HUDEP-2 (cell line): ENCODE measurements at regions not wholly inside any gene's neighbourhood (a gene's known extent, or its start where the extent isn't known, plus 50 kb on each side); places are given as distances from the start of the nearest gene placed in this dataset.
A peak's percentile ranks its signal among the peaks of the same experiment; 100 is the strongest.
"Not testable (repeated sequence)": the region's sequence is repeated elsewhere in the genome, so short reads cannot be mapped to it uniquely, and the experiment has no call there.

Source experiments
- DNase-seq, 76 experiments: peaks; one replicate each; lab custom pipeline; 2025; ENCODE audit not compliant: unreplicated experiment in 76 of 76; lab: John Stamatoyannopoulos, UW

DNA sequence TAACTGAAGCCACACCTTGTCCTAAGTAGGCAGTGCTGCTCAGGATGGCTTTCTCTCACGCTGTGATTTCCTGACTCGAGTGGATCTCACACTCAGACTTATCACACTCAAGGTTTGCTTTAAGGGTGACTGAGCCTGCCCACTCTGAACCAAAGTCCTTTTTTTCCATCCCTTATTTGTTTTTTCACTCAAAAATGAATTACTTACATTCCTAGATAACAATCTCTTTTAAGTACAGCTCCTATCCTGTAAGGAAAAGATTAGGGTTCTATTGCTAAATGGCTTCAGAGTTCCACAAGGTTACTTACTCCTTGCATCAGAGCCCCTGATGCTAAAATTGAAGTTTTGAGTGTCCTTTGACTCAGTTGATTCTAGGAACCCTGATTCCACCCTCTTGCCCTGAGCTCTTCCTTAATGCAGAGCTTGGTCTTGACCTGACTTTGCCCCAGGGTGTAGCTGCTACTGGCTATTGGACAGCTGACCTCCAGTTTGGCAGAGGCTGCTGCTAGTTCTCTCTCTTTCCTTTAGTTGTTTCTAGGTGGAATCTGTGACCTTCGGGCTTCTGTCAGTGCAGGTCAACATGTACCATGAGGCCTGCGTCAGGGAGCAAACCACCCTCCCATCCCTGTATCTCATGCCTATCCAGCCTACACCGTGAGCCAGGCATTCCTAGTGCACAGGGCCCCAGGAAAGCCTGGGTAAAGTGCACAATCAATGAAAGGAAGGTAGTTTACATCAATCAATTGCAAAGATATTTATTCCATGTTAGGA is 80.1 kb upstream of the CD55 start:
- DNase-seq = no peak

DNA sequence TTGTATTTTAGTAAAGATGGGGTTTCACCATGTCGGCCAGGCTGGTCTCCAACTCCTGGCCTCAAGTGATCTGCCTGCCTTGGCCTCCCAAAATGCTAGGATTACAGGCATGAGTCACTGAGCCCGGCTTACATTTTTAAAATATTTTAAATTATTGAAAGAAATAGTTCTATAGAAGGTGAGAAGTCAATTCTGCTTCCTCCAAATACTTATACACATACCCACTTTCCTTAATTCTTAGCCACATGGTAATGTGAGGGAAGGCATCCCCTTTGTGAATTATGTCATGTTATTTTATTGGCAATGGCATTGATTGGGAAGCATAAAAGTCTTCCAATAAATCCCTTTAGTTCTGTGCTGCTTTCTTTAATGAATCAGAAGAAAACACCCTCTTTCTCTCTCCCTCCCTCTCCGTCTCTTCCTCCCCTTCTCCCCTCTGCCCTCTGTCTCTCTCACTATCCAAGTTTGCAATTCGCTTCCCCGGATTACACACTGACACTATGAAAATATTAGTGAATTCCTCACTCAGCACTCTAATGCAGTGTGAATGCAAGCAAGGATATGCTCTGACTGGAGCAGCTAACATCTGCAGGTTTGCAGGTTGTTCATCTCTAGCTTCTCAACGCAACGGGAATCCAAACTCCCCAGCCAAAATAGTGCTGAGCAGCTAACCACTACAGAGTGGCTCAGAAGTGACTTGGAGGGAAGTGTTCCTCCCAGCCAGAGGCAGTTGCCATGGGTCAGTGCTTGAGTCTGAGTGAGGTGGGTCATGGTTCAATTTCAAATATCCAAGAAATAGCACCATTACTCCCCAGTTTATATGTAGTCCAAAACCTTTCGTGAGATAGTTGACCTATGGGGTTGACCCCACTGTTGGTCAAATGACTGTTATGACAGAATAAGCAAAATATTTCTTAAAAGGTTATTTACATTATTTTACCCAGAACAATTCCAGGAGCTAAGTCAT is 77.8 kb upstream of the CD55 start:
- no peak for DNase-seq

DNA sequence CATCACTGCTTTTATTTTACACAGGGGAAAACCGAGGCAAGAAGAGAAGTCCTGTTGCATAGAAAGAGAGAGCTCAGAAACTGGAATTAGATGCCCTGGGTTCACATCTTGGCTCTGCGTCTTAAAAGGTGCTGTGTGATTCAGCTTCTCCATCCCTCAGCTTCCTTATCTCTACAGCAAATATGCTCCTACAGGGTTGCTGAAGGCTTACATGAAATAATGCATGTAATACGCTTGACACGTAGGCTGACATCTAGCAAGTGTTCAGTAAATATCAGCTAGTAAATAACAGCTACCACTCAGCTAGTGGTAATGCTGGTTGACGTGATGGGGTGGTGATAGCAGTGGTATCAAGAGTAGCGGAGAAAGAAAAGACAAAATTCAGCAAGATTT is 77.1 kb upstream of the CD55 start:
- DNase-seq = peak in 1 of 76 experiments; percentile 5

DNA sequence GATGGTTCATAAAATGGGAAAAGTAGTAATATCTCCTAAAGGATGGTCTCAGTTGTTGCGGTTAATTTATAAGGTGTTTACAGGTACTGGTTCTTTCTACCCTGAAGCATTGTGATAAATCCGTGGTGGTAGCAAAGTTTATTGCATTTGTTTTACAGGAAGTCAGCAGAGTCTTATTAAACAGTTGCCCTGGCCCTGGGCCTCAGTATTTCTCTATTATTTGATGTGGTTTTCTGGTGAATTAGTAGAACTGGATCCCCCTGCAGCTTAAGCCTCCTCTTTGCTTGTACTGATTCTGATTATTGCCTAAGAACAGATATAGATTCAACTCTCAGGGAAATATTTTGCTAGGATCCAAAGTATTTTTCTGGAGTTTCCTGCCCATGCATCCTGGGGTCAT is 76.4 kb upstream of the CD55 start:
- DNase-seq = no peak

DNA sequence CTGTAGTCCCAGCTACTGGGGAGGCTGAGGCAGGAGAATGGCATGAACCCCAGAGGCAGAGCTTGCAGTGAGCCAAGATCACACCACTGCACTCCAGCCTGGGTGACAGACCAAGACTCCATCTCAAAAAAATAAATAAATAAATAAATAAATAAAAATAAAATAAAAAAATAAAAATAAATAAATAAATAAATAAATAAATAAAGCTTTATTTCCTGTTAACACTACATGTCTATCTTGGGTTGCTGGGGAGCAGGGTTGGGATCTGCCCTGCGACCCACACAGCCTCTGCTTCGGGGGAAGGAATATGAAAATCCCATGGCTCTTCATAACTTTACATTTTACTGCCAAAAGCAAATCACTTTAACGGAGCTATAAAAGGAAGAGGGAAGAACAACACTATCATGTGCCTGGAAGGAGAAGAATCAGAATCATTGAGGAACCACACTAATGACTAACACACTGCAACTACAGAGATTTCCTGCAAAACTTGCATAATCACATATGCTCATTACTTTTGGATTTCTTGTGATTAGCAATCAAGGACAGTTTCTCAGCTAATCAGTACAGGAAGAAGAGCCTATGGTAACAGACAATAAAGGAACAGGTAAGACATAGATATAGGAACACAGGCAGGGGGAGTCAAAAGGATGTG is 72.8 kb upstream of the CD55 start:
- DNase-seq = no peak

DNA sequence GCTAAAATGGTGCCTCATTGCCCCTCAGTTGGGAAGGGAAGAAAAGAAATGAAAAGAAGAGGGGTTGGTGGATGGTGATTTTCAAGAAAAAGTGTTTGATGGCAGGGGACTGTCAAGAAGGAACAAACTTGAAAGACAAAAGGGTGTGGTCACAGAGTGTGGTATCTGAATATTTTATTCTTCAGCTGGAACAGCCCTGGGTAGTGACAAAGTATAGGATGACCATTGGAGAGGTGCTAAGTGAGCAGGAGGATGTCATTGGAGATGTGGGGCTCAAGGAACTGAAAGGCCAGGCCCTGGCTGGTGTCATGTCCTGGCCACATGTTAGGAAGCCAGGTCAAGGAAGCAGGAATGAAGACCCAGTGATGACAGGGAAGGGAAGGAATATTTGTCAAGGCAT is 71.0 kb upstream of the CD55 start:
- DNase-seq = no peak

DNA sequence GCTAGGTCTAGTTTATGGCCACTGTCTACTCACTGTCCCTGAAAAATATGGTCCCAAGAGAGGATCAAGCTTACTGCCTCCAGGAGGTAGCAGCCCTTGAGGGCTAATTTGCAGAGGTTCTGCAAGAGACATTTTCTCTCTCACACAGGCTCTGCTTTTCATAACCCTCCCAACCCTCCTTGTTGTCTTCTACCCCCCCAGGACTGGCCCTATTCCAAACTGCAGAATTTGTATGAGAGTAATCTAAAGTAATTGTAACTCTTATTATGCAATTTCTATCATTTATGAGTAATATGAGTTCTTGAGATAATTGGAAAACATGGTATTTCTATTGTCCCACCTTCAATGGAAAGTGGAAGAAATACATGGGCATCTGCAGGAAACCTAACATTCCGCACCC is 70.4 kb upstream of the CD55 start:
- no peak for DNase-seq

DNA sequence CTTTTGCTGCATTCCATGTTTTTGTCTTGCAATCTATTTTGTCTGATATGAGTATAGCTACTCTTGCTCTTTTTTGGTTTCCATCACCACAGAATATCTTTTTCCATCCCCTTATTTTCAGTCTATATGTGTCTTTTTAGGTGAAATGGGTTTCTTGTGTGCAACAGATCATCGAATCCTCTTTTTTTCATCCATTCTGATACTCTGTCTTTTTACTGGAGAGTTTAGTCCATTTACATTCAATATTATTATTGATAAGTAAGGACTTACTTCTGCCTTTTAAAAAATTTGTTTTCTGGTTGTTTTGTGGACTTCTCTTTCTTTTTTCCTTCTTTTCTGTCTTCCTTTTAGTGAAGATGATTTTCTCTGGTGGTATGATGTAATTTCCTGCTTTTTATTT is 64.6 kb upstream of the CD55 start:
- DNase-seq = no peak

DNA sequence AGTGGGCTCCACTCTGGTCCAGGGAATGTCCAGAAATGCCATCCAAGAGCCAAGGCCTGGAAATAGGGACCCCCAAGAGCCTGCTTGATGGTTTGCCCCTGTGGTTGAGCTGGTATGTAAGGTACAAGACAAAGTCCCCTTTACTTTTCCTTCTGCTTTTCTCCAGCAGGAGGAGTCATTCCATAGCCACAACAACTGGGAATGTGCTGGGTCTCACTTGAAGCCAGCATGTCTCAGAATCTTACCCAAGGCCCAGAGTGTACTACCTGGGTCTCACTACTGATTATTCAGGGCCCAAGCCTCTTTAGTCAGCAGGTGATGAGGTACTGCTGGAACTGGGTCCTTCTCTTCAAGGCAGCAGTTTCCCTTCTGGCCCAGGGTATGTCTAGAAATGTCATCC is 62.1 kb upstream of the CD55 start:
- DNase-seq = peak in 9 of 76 experiments; percentile 2 to 15 (median 5)

DNA sequence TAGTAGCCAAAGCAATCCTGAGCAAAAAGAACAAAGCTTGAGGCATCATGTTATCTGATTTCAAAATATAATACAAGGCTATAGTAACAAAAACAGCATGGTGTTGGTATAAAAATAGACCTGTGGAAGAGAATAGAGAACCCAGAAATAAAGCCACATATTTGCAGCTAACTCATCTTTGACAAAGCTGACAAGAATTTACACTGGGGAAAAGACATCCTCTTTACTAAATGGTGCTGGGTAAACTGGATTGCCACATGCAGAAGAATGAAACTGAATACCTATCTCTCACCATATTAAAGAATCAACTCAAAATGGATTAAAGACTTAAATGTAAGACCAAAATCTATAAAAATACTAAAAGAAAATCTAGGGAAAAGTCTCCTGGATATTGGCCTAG is 59.5 kb upstream of the CD55 start:
- no peak for DNase-seq

DNA sequence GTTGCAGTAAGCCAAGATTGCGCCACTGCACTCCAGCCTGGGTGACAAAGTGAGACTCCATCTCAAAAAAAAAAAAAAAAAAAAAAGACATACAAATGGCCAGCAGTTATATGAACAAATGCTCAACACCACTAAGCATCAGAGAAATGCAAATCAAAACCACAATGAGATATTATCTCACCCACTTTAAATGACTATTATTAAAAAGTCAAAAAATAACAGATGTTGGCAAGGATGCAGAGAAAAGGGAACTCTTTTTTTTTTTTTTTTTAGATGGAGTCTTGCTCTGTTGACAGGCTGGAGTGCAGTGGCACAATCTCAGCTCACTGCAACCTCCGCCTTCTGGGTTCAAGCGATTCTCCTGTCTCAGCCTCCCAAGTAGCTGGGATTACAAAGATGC is 58.6 kb upstream of the CD55 start:
- DNase-seq = not testable (repeated sequence)

DNA sequence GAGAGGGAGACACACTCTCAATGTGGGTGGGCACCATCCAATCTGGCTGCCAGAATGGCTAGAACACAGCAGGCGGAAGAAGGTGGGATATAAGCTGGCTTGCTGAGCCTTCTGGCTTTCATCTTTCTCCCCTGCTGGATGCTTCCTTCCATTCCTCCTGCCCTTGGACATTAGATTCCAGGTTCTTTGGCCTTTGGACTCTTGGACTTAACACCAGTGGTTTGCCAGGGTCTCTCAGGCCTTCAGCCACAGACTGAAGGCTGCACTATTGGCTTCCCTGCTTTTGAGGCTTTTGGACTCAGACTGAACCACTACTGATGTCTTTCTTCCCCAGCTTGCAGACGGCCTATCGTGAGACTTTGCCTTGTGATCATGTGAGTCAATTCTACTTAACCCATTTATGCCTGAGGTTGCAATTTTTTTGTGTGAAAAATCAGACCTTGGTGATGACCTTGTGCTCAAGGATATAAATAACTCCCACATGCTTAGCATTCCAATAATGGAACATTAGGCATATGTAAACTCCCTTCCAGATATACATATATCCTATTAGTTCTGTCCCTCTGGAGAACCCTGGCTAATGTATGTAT is 56.7 kb upstream of the CD55 start:
- DNase-seq = no peak

DNA sequence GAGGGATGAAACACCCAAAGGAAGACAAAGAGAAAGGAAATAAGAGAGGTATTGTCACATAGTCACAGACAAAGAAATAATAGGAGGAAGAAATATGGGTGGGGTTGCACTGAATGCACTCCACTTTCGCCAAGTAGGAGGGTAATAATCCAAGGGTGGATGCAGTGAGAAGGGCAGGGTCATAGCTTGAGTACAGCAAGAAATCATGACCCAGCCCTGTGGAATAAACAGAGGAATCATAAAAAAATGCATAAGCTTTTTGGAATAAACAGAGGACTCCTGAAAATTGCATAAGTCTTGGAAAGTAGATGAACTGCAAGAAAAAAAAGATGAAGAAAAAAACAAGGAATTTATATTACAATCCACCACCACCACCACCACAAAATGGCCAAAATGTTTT is 53.1 kb upstream of the CD55 start:
- no peak for DNase-seq

DNA sequence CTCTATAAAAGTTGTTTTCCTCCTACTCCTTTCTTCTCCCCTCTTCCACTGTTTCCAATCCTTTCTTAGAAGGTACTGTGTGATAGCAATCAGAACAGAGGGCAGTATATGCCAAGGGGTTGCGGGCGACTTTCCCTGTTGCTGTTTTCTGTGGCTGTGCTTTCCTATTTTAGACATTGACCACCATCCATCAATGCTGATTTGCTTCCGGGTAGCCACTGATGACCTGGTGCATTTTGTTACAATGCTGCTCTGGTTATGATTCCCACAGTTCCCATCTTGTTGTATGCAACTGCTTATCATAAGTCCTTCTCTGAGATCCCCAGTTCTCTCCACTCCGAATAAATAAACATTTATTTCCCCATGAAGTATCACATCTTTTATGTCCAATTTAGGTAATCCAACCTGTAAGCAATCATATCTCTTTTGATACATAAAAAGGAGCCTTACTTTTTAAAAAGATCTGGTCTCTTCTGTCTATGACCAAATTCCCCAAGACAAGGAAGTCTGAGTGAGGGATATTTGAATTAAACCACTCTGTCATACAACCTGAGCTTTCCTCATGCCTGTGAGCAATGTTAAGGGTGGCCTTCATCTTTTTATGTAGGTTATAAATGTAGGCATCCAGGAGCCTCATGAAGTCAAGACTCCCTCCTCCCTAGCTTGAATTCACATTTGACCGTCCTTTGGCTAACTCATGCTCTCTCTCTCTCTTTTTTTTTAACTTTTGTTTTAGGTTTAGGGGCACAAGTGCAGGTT is 52.5 kb upstream of the CD55 start:
- no peak for DNase-seq
